GM19025 (cell line): ENCODE measurements at regions not wholly inside any gene's neighbourhood (a gene's known extent, or its start where the extent isn't known, plus 50 kb on each side); places are given as distances from the start of the nearest gene placed in this dataset.

Source experiments
- ATAC-seq: cut with Tn5 transposase; IDR thresholded peaks from one replicate; pipeline ENCODE4 v1.9.1; 2021; ENCODE audit warnings: mild to moderate bottlenecking, low read depth, moderate library complexity; ENCODE audit not compliant: unreplicated experiment

- ATAC-seq = no peak
These were observed 1052.8 kb downstream of the BRINP3 start for GRCh38 chr1:189424746-189425331.

DNA sequence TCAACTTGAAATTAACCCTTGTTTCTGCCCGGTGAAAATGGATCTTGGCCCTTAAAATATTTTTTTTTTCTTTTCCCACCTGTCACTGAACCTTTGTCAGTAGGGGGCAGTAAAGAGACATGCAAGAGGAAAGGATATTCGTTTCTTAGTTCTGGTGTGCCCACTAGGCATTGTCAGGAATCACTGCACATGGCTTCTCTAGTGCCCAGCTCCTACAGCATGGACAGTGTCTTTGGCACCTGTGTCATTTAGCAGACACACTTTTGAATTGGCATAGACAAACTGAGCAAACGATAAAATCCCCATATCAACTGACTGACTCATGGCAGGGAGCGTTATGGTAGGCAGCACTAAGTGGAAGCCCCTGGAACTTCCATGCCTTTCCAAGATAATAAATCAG lies 1048.1 kb downstream of the BRINP3 start:
- ATAC-seq = no peak

- ATAC-seq = no peak
These were observed 1046.2 kb downstream of the BRINP3 start for GRCh38 chr1:189431447-189431846.

GRCh38 chr1:189432753-189433152 lies 1044.9 kb downstream of the BRINP3 start:
- no peak for ATAC-seq

DNA sequence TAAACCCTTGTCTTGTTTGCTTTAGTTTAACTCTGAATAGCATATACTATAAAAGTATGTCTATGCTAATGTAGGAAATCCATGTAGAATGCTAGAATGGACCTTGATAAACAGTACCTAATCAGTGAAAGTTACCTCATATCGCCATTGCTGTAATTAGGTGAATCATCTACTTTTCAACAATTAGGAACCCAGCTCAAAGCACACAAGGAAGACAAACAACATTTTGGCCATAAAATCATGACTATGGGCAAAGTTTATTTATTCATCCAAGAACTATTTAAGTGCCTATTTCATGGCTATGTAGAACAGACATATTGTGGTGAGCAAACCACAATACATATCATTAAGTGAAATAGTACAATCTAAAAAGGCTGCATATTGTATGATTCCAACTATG lies 1043.2 kb downstream of the BRINP3 start:
- no peak for ATAC-seq

- no peak for ATAC-seq
These were observed 1042.3 kb downstream of the BRINP3 start for GRCh38 chr1:189435398-189435797.

GRCh38 chr1:189438808-189439207 lies 1038.9 kb downstream of the BRINP3 start:
- no peak for ATAC-seq

- no peak for ATAC-seq
These were observed 1014.5 kb downstream of the BRINP3 start for GRCh38 chr1:189463166-189463565.

DNA sequence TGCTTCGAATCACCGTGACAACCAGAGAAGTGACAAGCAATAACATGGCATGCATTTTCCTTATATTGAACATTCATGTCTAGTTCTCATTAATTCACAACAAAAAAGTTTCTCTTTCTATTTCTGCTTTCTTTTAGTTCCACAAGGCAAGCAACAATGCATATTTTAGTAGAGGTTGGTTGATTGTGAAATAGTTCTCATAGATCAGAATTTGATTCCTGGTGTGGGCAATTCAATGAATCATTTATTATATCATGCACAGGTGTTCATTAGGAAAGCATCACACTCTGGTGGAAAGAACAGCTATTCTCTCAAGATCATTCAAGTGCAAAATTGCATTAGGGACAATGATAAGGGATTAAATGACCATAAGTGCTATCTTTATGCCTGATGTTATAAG lies 980.9 kb downstream of the BRINP3 start:
- no peak for ATAC-seq

- ATAC-seq = no peak
These were observed 977.9 kb downstream of the BRINP3 start for GRCh38 chr1:189499736-189500135.

DNA sequence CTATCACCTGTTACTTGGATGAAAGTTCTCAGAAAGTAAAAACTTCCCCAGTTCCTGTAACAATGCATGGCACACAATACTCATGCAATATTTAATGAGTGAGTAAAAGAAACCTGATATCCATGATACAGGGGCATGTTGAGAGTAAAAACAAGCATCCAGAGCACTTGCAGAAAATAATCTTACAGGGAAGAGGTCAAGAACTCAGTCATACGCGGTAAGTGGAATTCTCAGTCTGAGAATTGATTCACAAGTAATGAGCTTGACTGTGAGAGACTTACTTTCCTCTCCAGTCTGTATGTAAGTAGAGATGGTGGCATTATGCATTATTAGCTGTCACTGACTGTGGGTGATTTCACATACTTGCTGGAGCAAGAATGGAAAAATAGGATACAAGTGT lies 976.9 kb downstream of the BRINP3 start:
- no peak for ATAC-seq

DNA sequence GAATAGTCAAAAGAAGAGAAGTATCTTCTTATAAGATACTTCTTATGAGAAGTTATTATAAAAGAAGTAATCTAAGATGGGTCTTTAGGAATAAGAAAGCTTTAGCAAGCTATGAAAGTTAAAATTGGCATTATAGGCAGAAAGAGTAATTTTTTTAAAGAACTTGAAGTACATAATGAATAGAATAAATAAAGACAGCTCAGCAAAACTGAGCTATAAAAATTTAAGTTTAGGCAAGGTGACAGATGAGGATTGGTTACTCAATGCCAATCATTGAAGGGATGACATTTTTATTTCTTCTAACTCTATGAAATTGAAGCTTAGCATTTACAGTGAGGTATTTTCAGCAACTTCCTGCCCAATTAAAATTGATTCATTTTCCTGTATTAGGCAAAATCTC lies 966.8 kb downstream of the BRINP3 start:
- no peak for ATAC-seq

DNA sequence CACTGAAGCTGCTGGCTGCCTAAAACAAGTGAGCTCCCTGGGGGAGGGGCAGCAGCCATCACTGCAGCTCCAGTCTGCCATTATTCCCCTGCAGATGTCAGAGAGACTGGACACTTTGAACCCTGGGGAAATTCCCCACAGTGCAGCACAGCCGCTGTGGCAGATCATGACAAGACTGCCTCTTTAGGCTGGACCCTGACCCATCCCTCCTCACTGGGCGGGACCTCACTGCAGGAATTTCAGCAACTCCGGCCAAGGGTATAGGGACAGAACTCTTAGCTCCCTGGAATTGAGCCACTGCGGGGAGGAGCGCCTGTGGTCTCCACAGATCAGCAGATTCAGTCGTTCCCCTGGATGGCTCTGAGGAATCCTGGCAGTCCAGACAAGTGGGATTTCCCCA lies 964.6 kb downstream of the BRINP3 start:
- no peak for ATAC-seq

- no peak for ATAC-seq
These were observed 955.2 kb downstream of the BRINP3 start for GRCh38 chr1:189522441-189522840.

- no peak for ATAC-seq
These were observed 953.2 kb downstream of the BRINP3 start for GRCh38 chr1:189524501-189524900.

DNA sequence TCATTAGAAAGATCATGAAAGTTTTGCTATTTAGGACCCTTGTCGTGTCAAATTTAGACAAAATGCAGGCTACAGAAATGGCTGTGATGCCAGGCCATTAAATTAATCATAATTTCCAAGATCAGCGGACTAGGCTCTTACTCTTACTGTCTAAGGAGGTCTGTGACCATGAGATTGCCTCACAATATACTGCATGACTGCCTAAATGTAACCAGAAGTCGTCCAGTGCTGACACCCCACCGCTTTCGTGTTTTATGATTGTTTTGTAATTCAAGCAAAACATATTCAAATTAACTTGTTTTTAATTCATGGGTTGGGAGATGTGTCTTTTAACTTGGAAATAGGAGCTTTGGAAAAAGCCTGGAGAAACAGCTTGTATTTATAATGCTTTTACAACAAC lies 947.5 kb downstream of the BRINP3 start:
- no peak for ATAC-seq

DNA sequence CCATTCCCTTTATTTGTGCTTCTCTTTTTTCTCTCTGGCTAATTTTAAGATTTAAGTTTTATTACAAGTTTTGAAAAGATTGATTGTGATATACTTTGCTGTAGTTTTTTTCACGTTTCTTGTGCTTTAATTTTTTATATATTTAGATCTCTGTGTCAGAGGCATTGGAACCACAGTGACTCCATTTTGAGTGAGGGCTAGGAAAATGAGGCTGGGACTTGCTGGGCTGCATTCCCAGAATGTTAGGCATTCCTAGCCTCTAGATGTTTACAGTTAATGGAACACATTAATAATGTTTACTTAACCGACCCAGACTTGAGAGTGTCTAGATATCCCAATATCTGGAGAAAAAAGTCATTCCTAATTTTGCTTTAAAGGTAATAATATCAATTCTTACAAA lies 939.4 kb downstream of the BRINP3 start:
- ATAC-seq = no peak

DNA sequence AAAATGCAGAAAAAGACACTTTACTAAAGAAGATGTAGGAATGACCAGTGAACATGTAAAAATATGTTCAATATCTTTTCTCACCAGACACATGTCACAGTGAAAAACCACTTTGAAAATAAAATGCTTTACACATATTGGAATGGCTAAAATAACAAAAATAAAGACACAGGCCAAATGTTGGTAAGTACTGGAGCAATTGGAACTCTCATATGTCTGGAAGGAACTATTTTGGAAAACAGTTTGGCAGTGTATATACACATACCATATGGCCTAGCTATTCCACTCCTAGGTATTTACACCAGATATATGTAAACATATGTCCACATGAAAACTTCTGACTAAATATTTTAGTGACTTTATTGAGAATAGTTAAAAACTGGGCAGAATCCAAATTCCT lies 927.2 kb downstream of the BRINP3 start:
- ATAC-seq = no peak

DNA sequence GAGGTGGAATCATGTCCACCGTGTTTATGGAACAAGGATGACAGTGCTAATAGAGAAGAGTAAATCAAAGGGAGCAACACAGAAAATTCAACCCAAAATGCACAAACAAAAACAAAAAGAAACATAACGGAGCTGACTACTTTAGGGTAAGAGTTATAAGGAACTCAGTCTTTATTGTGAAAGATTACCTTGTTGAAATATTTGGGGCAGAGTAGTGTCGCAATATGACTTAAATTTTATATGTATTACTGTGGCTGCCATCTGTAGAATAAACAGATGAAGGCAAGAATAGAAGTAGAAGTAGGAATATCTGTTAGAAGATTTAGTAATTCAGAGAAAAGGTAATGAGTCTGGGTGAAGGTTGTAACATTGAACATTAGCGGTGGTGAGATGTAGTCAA lies 913.9 kb downstream of the BRINP3 start:
- ATAC-seq = no peak

DNA sequence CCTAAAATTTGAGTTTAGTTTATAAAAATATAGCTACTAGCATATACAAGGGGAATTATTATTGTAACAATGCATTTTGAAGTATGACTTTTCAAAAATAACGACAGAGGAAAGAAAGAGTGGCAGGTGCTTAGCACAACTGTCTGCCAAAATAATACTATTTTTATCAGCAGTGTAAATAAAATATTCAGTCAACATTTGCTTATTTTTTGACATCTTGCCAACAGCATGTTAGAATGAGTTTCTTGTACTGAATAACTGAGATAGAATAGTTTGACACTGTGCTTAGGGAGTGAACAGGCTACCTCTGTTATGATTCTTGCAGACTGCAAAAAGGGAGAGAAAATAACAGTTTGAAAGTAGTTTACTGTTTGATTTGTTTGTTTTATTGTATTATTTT lies 909.8 kb downstream of the BRINP3 start:
- no peak for ATAC-seq

- no peak for ATAC-seq
These were observed 881.5 kb downstream of the BRINP3 start for GRCh38 chr1:189596197-189596596.

- no peak for ATAC-seq
These were observed 880.6 kb downstream of the BRINP3 start for GRCh38 chr1:189597083-189597482.

DNA sequence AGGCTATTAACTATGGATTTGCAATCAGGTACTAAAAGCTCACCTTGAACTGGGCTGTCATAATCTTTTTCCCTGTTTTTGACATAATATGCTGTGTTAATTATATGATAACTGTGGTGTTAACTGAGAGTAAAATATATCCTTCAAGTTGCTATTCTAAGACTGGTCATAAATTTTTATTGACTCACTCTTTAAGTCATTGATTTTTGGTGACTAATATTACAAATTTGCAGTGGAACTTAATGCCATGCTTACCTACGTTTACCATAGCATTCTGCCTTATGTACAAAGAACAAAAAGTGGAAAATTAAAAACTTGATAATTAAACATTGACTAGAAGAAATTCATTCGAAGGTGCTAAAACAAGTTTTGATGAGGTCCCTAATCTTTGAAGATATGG lies 872.4 kb downstream of the BRINP3 start:
- no peak for ATAC-seq
